OCI-LY7 (cell line): ENCODE measurements at regions not wholly inside any gene's neighbourhood (a gene's known extent, or its start where the extent isn't known, plus 50 kb on each side); places are given as distances from the start of the nearest gene placed in this dataset.

Source experiments
- BruUV-seq: library from RNA; stranded (reverse); fragments of 400-500 nt; replicated peaks from 2 replicates; lab custom pipeline; 2021; lab: Mats Ljungman, UMichigan
- CTCF ChIA-PET: fragments of 300-600 bp; sonication (Branson Sonifier 250); formaldehyde crosslinking; loops from one replicate; lab custom pipeline; 2022; ENCODE audit warnings: antibody characterized with exemption; ENCODE audit not compliant: unreplicated experiment; lab: Charles Lee
- POLR2A ChIA-PET: fragments of 300-600 bp; sonication (Branson Sonifier 250); formaldehyde crosslinking; loops from one replicate; lab custom pipeline; 2022; ENCODE audit warnings: antibody characterized with exemption; lab: Charles Lee
- DNase-seq: peaks from one replicate; pipeline ENCODE4 v3.0.0-alpha.2; 2015; ENCODE audit warnings: low spot score
- H2AFZ ChIP-seq: fragments of 200-600 bp; sonication (generic), shearing (Covaris generic); 2 replicates; pipeline ENCODE4 v1.6.1; 2014; ENCODE audit warnings: mild to moderate bottlenecking, antibody characterized with exemption, low read length, moderate library complexity
- H3K27ac ChIP-seq: fragments of 200-600 bp; sonication (generic); 2 replicates; pipeline ENCODE4 v1.5.1; 2014; ENCODE audit warnings: mixed run types, low read depth, mild to moderate bottlenecking, moderate library complexity, low read length, inconsistent platforms; ENCODE audit not compliant: poor library complexity, severe bottlenecking
- H3K36me3 ChIP-seq: fragments of 200-600 bp; sonication (generic); 2 replicates; pipeline ENCODE4 v1.6.1; 2014; ENCODE audit warnings: mild to moderate bottlenecking, antibody characterized with exemption, low read length, moderate library complexity, mixed read lengths; ENCODE audit not compliant: insufficient read depth
- H3K4me1 ChIP-seq: fragments of 200-600 bp; sonication (generic); 2 replicates; pipeline ENCODE4 v1.5.1; 2014; ENCODE audit warnings: mild to moderate bottlenecking, low read length; ENCODE audit not compliant: insufficient read depth, poor library complexity, severe bottlenecking
- H3K4me2 ChIP-seq: fragments of 200-600 bp; sonication (generic); 2 replicates; pipeline ENCODE4 v1.6.1; 2014; ENCODE audit warnings: mild to moderate bottlenecking, low read length
- H3K4me3 ChIP-seq: fragments of 200-600 bp; sonication (generic); 2 replicates; pipeline ENCODE4 v1.5.1; 2014; ENCODE audit warnings: mild to moderate bottlenecking, low read depth, low read length; ENCODE audit not compliant: poor library complexity, severe bottlenecking
- H3K79me2 ChIP-seq: fragments of 200-600 bp; sonication (generic); 2 replicates; pipeline ENCODE4 v1.6.1; 2016; ENCODE audit warnings: low read depth, mild to moderate bottlenecking, low read length, moderate library complexity, mixed read lengths; ENCODE audit not compliant: insufficient read depth
- H3K9me2 ChIP-seq: fragments of 200-600 bp; sonication (generic); 2 replicates; pipeline ENCODE4 v1.6.1; 2016; ENCODE audit warnings: mild to moderate bottlenecking, low read length, mixed read lengths; ENCODE audit not compliant: insufficient read depth
- H3K9me3 ChIP-seq: fragments of 200-600 bp; sonication (generic); 2 replicates; pipeline ENCODE4 v1.6.1; 2014; ENCODE audit warnings: mild to moderate bottlenecking, mixed run types, low read length, mixed read lengths
- H4K20me1 ChIP-seq: fragments of 200-600 bp; sonication (generic); 2 replicates; pipeline ENCODE4 v1.6.1; 2014; ENCODE audit warnings: mild to moderate bottlenecking, antibody characterized with exemption, low read length, moderate library complexity, mixed read lengths; ENCODE audit not compliant: insufficient read depth
- CTCF ChIP-seq: fragments of 200-600 bp; sonication (generic); conservative IDR thresholded peaks from 2 replicates; pipeline ENCODE4 v1.5.1; 2014; ENCODE audit warnings: mild to moderate bottlenecking, antibody characterized with exemption, low read length, moderate library complexity, mixed read lengths
- EZH2phosphoT487 ChIP-seq: fragments of 200-600 bp; sonication (generic); IDR thresholded peaks from 2 replicates; pipeline ENCODE4 v1.6.1; 2018; ENCODE audit warnings: low read depth, borderline replicate concordance, mild to moderate bottlenecking, mixed run types, antibody characterized with exemption, low read length, moderate library complexity, mixed read lengths
- intact Hi-C: fragments of 100-400 bp; cut with micrococcal nuclease; formaldehyde crosslinking; loops from one replicate; pipeline ENCODE4 v1.10.0; 2022; ENCODE audit not compliant: unreplicated experiment

- Histone ChIP-seq H3K9me3 (no peaks in the 10 kb centered on the region), H3K4me2 (no peak overlapping the region), H3K9me2 (no peaks in the 10 kb centered on the region), H3K4me1 (no peaks in the 10 kb centered on the region), H3K36me3 (no peaks in the 10 kb centered on the region), H3K4me3 (no peak overlapping the region), H2AFZ (no peak overlapping the region), H3K27ac (no peak overlapping the region), H3K79me2 (no peaks in the 10 kb centered on the region), H4K20me1 (no peaks in the 10 kb centered on the region)
- TF ChIP-seq CTCF (no peak), EZH2phosphoT487 (no peak)
- DNase-seq: no peak
- ChIA-PET CTCF (no interaction called here), POLR2A (no interaction called here)
- intact Hi-C loops: no loop called here
- no TSS peak for BruUV-seq
Observed at GRCh38 chr2:149739883-149740265, 152.3 kb upstream of the MMADHC start.

- Histone ChIP-seq H3K4me3 (no peak overlapping the region), H3K9me3 (no peaks in the 10 kb centered on the region), H3K36me3 (no peaks in the 10 kb centered on the region), H4K20me1 (no peaks in the 10 kb centered on the region), H3K4me2 (no peak overlapping the region), H2AFZ (no peak overlapping the region), H3K79me2 (no peaks in the 10 kb centered on the region), H3K27ac (no peak overlapping the region), H3K4me1 (no peaks in the 10 kb centered on the region), H3K9me2 (no peaks in the 10 kb centered on the region)
- ChIA-PET POLR2A (no interaction called here), CTCF (no interaction called here)
- intact Hi-C loops: no loop called here
- DNase-seq: no peak
- TF ChIP-seq CTCF (no peak), EZH2phosphoT487 (no peak)
- no TSS peak for BruUV-seq
Observed at GRCh38 chr2:149739171-149739882, 151.8 kb upstream of the MMADHC start.

GRCh38 chr2:149738767-149739166 lies 151.2 kb upstream of the MMADHC start:
- POLR2A ChIA-PET: no interaction called here
- Histone ChIP-seq H3K27ac (no peak overlapping the region), H3K4me1 (no peaks in the 10 kb centered on the region), H4K20me1 (no peaks in the 10 kb centered on the region), H2AFZ (no peak overlapping the region), H3K9me3 (no peaks in the 10 kb centered on the region), H3K9me2 (no peaks in the 10 kb centered on the region), H3K36me3 (no peaks in the 10 kb centered on the region), H3K4me2 (no peak overlapping the region), H3K4me3 (no peak overlapping the region), H3K79me2 (no peaks in the 10 kb centered on the region)
- CTCF ChIA-PET: no interaction called here
- no TSS peak for BruUV-seq
- intact Hi-C loops: no loop called here
- TF ChIP-seq CTCF (no peak), EZH2phosphoT487 (no peak)
- no peak for DNase-seq
